Activated CD4-positive, alpha-beta memory T cell treated with anti-CD3 and anti-CD28 coated beads for 36 hours (primary cell): ENCODE measurements at regions not wholly inside any gene's neighbourhood (a gene's known extent, or its start where the extent isn't known, plus 50 kb on each side); places are given as distances from the start of the nearest gene placed in this dataset.
"Not testable (repeated sequence)": the region's sequence is repeated elsewhere in the genome, so short reads cannot be mapped to it uniquely, and the experiment has no call there.

Experiments used
- CTCF ChIA-PET: fragments of 350-600 bp; sonication (Branson Sonifier 250); formaldehyde crosslinking; loops from one replicate; lab custom pipeline; 2021; ENCODE audit warnings: antibody characterized with exemption, inconsistent platforms; lab: Charles Lee
- POLR2A ChIA-PET: fragments of 350-600 bp; sonication (Branson Sonifier 250); formaldehyde crosslinking; loops from one replicate; lab custom pipeline; 2021; ENCODE audit warnings: antibody characterized with exemption; lab: Charles Lee
- DNase-seq: peaks from one replicate; pipeline ENCODE4 v3.0.0-alpha.2; 2020
- H3K27ac Mint-ChIP-seq: one replicate; pipeline ENCODE4 v1.8.0; 2021; ENCODE audit warnings: mixed read lengths
- H3K27me3 Mint-ChIP-seq: one replicate; pipeline ENCODE4 v1.8.0; 2021; ENCODE audit warnings: mixed read lengths
- H3K36me3 Mint-ChIP-seq: one replicate; pipeline ENCODE4 v1.8.0; 2021; ENCODE audit warnings: mixed read lengths
- H3K4me1 Mint-ChIP-seq: one replicate; pipeline ENCODE4 v1.8.0; 2021; ENCODE audit warnings: low read depth, mixed read lengths
- H3K4me3 Mint-ChIP-seq: one replicate; pipeline ENCODE4 v1.8.0; 2021; ENCODE audit warnings: mild to moderate bottlenecking, mixed read lengths
- H3K9me3 Mint-ChIP-seq: one replicate; pipeline ENCODE4 v1.8.0; 2021; ENCODE audit warnings: mixed read lengths
- intact Hi-C: fragments of 100-400 bp; cut with micrococcal nuclease; formaldehyde crosslinking; loops from one replicate; pipeline ENCODE4 v1.15.1; 2023

GRCh38 chr14:56423544-56423943, 156.1 kb upstream of the TMEM260 start:
- intact Hi-C loops, result loop anchor here (2.0 to 10.0 kb wide), 2 partner anchors 689 to 717 kb away; no protein-coding TSS in a partner anchor
- ChIA-PET POLR2A (no interaction called here), CTCF (interaction anchor here (0.9 to 1.7 kb wide), 3 partner anchors 83 to 692 kb away, joined by 3 to 4 read pairs (median 4); no protein-coding TSS in a partner anchor)
- no peaks in the 10 kb centered on the region for H3K9me3 Mint-ChIP-seq
- no peak overlapping the region for H3K27ac Mint-ChIP-seq
- H3K36me3 Mint-ChIP-seq, result no peaks in the 10 kb centered on the region
- peaks cover 3% of the 10 kb centered on the region for H3K27me3 Mint-ChIP-seq
- no peak for DNase-seq
- H3K4me3 Mint-ChIP-seq, result no peak overlapping the region
- H3K4me1 Mint-ChIP-seq, result no peaks in the 10 kb centered on the region

GRCh38 chr14:56431013-56431412, 148.6 kb upstream of the TMEM260 start:
- H3K4me1 Mint-ChIP-seq, result no peaks in the 10 kb centered on the region
- H3K4me3 Mint-ChIP-seq, result no peak overlapping the region
- no peak for DNase-seq
- CTCF ChIA-PET, result no interaction called here
- intact Hi-C loops, result no loop called here
- POLR2A ChIA-PET, result no interaction called here
- H3K27ac Mint-ChIP-seq, result no peak overlapping the region
- H3K9me3 Mint-ChIP-seq, result no peaks in the 10 kb centered on the region
- H3K27me3 Mint-ChIP-seq, result peaks cover 2% of the 10 kb centered on the region
- no peaks in the 10 kb centered on the region for H3K36me3 Mint-ChIP-seq

DNA sequence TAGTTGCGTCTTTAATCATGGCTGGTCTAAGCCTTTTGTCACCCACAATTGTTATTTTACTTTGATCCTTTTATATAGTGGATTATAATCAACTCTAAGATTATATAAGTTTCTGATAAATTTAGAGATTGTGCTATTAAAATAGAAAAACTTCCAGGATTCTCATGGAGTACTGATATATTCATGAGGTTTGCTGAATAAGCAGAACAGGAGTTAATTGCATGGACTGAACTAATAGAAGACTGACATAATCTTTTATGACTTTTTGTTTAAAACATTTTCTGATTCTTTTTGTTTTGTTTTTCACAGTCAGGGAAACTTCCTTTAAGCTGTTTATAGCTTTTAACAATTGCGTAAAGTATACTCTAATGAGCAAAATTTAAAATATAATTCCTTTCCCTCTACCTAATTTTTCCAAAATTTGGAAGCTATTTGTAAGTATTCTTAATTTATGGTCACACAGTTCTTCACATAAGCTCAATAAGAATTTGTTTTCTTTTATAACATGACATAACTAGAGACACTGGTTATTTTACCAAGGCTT, 129.9 kb upstream of the TMEM260 start:
- H3K4me3 Mint-ChIP-seq, result no peak overlapping the region
- peaks cover 16% of the 10 kb centered on the region for H3K27me3 Mint-ChIP-seq
- DNase-seq, result no peak
- ChIA-PET CTCF (interaction anchor here (1.0 to 1.7 kb wide), 3 partner anchors 14 to 718 kb away, joined by 3 to 4 read pairs (median 3); no protein-coding TSS in a partner anchor), POLR2A (no interaction called here)
- H3K36me3 Mint-ChIP-seq, result no peaks in the 10 kb centered on the region
- intact Hi-C loops, result no loop called here
- H3K4me1 Mint-ChIP-seq, result no peaks in the 10 kb centered on the region
- H3K9me3 Mint-ChIP-seq, result peaks cover 2% of the 10 kb centered on the region
- no peak overlapping the region for H3K27ac Mint-ChIP-seq

GRCh38 chr14:56452940-56453339, 126.7 kb upstream of the TMEM260 start:
- Mint-ChIP-seq H3K9me3 (no peaks in the 10 kb centered on the region), H3K4me1 (no peaks in the 10 kb centered on the region), H3K4me3 (no peak overlapping the region), H3K27me3 (peaks cover 21% of the 10 kb centered on the region), H3K36me3 (no peaks in the 10 kb centered on the region), H3K27ac (no peak overlapping the region)
- DNase-seq, result no peak
- intact Hi-C loops, result no loop called here
- ChIA-PET POLR2A (no interaction called here), CTCF (no interaction called here)

DNA sequence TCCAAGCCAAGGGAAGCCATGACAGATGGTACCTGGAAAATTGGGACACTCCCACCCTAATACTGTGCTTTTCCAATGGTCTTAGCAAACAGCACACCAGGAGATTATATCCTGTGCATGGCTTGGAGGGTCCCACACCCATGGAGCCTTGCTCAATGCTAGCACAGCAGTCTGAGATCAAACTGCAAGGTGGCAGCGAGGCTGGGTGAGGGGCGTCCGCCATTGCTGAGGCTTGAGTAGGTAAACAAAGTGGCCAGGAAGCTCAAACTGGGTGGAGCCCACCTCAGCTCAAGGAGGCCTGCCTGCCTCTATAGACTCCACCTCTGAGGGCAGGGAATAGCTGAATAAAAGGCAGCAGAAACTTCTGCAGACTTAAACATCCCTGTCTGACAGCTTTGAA, 124.9 kb upstream of the TMEM260 start:
- CTCF ChIA-PET, H3K4me3 Mint-ChIP-seq, intact Hi-C loops, H3K9me3 Mint-ChIP-seq, H3K27ac Mint-ChIP-seq, H3K4me1 Mint-ChIP-seq, POLR2A ChIA-PET, H3K36me3 Mint-ChIP-seq, DNase-seq: not testable (repeated sequence)
- H3K27me3 Mint-ChIP-seq, result peaks cover 17% of the 10 kb centered on the region

DNA sequence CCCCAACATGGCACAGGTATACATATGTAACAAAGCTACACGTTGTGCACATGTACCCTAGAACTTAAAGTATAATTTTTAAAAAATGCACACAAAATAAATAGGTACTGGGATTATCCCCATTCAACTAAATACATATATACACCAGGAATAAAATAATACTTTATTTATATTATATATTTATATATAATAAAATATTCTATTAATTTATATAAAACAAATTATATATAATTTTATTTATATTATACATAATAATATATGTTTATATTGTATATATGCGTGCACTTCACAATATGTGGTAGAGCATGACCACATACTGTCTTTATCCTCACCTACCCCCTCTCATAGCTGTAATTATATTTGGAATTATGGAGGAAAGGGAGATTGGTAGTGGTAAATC, 119.1 kb upstream of the TMEM260 start:
- no peaks in the 10 kb centered on the region for H3K36me3 Mint-ChIP-seq
- POLR2A ChIA-PET, result no interaction called here
- intact Hi-C loops, result no loop called here

DNA sequence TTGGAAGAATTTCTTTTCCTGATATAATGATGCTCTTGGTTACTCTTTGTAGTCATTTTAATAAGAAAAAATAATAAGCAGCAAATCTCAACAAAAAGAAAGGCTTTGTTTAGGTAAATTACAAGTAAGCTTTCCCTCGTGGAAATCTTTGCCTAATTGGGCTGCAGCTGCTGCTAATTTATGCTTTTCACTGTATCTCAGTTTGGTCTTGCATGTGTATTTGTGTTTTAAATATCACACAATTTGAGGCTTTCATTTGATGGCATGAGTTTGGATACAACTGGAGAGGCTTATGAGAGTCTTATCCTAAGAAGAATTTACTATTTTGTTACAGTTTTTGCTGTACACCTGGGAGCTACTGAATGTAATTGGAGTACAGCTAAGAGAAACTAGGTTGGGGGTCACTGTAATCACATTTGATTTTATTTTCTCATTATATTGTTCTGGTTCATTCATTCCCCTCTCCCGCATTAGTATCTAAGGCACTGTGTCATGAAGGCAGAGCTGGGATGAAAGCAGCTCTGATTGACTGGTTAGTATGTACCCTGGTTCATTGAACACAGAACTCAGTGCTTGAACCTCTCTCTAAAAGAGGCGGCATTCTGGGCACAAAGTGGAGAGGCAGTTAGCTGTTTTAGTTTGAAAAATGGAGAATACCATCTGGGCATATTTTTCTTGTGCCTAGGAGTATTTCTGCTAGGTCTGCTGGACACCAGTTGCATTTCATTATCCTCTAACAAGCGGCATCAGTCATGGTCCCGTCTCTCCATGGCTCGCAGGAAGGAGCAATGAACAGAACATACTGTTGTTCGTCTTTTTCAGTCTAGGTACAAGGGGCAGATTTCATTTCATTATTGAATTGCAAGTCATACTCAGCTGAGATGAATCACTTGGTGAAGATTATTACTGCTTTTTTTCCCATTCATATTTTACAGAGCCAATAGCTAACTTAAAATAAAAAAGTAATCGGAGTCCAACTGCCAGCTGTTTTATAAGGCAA, 118.0 kb upstream of the TMEM260 start:
- Mint-ChIP-seq H3K27ac (no peak overlapping the region), H3K36me3 (no peaks in the 10 kb centered on the region), H3K4me3 (no peak overlapping the region), H3K27me3 (peaks cover 21% of the 10 kb centered on the region), H3K9me3 (no peaks in the 10 kb centered on the region), H3K4me1 (no peaks in the 10 kb centered on the region)
- DNase-seq, result no peak
- CTCF ChIA-PET, result interaction anchor here (0.7 to 2.3 kb wide), 3 partner anchors 13 to 659 kb away, joined by 3 to 14 read pairs (median 3); no protein-coding TSS in a partner anchor
- intact Hi-C loops, result no loop called here
- POLR2A ChIA-PET, result no interaction called here

More for the DNA sequence above, 119.1 kb upstream of the TMEM260 start:
- H3K4me3 Mint-ChIP-seq, result no peak overlapping the region
- no peaks in the 10 kb centered on the region for H3K9me3 Mint-ChIP-seq
- CTCF ChIA-PET, result interaction anchor here (0.7 to 2.3 kb wide), 2 partner anchors 15 to 657 kb away, joined by 3 to 14 read pairs; no protein-coding TSS in a partner anchor
- H3K27ac Mint-ChIP-seq, result no peak overlapping the region
- DNase-seq, result no peak
- no peaks in the 10 kb centered on the region for H3K4me1 Mint-ChIP-seq
- peaks cover 21% of the 10 kb centered on the region for H3K27me3 Mint-ChIP-seq

GRCh38 chr14:56463271-56463890, 116.2 kb upstream of the TMEM260 start:
- Mint-ChIP-seq H3K27ac (no peak overlapping the region), H3K4me1 (no peaks in the 10 kb centered on the region), H3K27me3 (peaks cover 17% of the 10 kb centered on the region), H3K9me3 (no peaks in the 10 kb centered on the region), H3K36me3 (no peaks in the 10 kb centered on the region), H3K4me3 (no peak overlapping the region)
- DNase-seq, result no peak
- CTCF ChIA-PET, result interaction anchor here (1.0 to 1.2 kb wide), 3 partner anchors 11 to 27 kb away, joined by 3 to 4 read pairs (median 3); no protein-coding TSS in a partner anchor
- intact Hi-C loops, result no loop called here
- POLR2A ChIA-PET, result interaction anchor here (1.0 kb wide), 1 partner anchor 143 kb away, joined by 4 read pairs; no protein-coding TSS in a partner anchor

GRCh38 chr14:56471056-56471455, 108.5 kb upstream of the TMEM260 start:
- Mint-ChIP-seq H3K27ac (no peak overlapping the region), H3K4me3 (no peak overlapping the region), H3K4me1 (no peaks in the 10 kb centered on the region), H3K9me3 (no peaks in the 10 kb centered on the region), H3K27me3 (peaks cover 4% of the 10 kb centered on the region), H3K36me3 (no peaks in the 10 kb centered on the region)
- ChIA-PET POLR2A (no interaction called here), CTCF (interaction anchor here (0.8 kb wide), 1 partner anchor 739 kb away, joined by 3 read pairs; no protein-coding TSS in a partner anchor)
- intact Hi-C loops, result loop anchor here (5.0 kb wide), 3 partner anchors 604 to 1024 kb away; no protein-coding TSS in a partner anchor
- no peak for DNase-seq

DNA sequence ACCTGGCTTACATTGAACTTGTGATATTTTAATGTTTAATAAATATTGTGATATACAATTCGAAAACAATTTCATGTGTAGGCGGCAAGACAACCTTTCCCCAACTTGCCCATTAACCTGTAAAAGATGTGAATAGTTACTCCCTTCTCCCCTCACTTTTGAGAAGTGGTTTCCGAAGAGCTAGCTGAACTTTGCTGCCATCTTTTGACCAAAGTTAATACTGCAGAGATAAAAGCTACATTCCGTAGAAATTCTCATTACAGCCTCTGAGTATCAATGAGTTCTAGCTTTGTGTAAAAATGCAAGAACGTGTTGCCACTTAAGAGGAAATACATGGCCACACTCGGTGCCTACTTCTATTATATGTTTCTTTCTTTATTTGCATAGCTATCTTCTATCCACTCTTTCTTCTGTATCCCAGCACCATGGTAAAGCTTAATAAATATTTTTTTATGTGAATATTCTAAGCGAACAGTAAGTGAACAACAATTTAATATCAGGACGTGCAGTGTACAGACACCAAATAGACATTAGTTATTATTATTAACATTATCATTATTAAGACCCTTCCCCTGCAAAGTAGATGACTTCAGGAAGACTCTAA, 105.1 kb upstream of the TMEM260 start:
- no peaks in the 10 kb centered on the region for H3K9me3 Mint-ChIP-seq
- H3K4me3 Mint-ChIP-seq, result no peak overlapping the region
- ChIA-PET CTCF (interaction anchor here (0.5 to 4.9 kb wide), 40 partner anchors 10 to 1042 kb away, joined by 3 to 58 read pairs (median 4); partner anchors contain the start of gene TBPL2), POLR2A (no interaction called here)
- intact Hi-C loops, result loop anchor here (5.0 kb wide), 3 partner anchors 607 to 1027 kb away; no protein-coding TSS in a partner anchor
- peaks cover 2% of the 10 kb centered on the region for H3K27me3 Mint-ChIP-seq
- H3K4me1 Mint-ChIP-seq, result no peaks in the 10 kb centered on the region
- no peaks in the 10 kb centered on the region for H3K36me3 Mint-ChIP-seq
- no peak for DNase-seq
- H3K27ac Mint-ChIP-seq, result no peak overlapping the region

DNA sequence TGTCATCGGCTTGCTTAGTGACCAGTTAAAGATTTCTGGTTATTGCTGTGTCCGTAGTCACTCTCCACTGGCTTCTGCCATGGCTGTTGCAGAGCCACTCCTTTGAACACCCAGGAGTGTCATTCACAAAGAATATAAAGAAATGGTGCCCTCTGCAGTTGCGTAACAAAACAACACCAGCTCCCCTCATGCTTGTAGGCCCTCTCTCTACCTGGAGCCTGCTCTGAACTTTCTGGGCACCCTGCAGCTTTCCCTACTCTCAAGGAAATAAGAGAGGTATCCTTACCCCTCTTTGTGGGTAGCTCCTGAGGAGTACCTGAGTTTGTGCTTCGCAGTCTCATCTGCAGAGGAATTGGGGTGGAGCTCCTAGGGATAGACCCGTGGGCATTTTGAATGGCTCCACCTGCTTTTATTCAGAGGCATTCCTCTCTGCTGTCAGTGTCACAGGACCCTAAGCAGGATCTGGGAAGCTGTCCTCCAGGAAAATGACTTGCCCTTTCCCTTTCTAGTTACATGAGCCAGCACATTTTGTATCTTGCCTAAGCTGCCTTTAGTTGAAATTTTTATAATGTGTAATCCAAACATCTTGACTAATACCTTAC, 97.2 kb upstream of the TMEM260 start:
- Mint-ChIP-seq H3K27ac (no peak overlapping the region), H3K36me3 (no peaks in the 10 kb centered on the region), H3K27me3 (peaks cover 2% of the 10 kb centered on the region), H3K4me1 (no peaks in the 10 kb centered on the region), H3K9me3 (no peaks in the 10 kb centered on the region), H3K4me3 (no peak overlapping the region)
- POLR2A ChIA-PET, result no interaction called here
- DNase-seq, result no peak
- CTCF ChIA-PET, result interaction anchor here (1.1 to 1.2 kb wide), 2 partner anchors 9 to 1036 kb away, joined by 4 to 8 read pairs; no protein-coding TSS in a partner anchor
- intact Hi-C loops, result no loop called here
